ENCODE measurements at regions not wholly inside any gene's neighbourhood (a gene's known extent, or its start where the extent isn't known, plus 50 kb on each side); places are given as distances from the start of the nearest gene placed in this dataset.
"Not testable (repeated sequence)": the region's sequence is repeated elsewhere in the genome, so short reads cannot be mapped to it uniquely, and the experiment has no call there.

DNA sequence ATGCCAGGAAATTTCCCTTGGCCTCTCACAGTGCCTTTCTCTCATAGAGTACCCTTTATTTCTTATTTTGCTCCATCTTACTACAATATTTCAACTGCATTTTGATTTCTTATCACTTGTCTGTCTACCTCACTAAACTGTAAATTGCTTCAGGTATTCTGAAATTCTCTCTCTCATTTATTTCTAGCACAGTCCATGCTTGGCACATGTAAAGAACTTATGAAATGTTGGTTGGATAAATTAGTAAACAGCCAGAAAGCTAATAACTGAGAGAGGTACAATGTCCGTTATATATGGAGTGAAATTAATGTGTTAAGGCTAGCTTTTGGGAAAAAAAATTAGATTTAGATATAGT is 138.3 kb upstream of the RFC3 start:
- TF ChIP-seq, protein P1, sequence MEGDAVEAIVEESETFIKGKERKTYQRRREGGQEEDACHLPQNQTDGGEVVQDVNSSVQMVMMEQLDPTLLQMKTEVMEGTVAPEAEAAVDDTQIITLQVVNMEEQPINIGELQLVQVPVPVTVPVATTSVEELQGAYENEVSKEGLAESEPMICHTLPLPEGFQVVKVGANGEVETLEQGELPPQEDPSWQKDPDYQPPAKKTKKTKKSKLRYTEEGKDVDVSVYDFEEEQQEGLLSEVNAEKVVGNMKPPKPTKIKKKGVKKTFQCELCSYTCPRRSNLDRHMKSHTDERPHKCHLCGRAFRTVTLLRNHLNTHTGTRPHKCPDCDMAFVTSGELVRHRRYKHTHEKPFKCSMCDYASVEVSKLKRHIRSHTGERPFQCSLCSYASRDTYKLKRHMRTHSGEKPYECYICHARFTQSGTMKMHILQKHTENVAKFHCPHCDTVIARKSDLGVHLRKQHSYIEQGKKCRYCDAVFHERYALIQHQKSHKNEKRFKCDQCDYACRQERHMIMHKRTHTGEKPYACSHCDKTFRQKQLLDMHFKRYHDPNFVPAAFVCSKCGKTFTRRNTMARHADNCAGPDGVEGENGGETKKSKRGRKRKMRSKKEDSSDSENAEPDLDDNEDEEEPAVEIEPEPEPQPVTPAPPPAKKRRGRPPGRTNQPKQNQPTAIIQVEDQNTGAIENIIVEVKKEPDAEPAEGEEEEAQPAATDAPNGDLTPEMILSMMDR (conservative IDR thresholded peaks at IDR 0.05): no peak
- no peak overlapping the region for H3K27ac ChIP-seq

DNA sequence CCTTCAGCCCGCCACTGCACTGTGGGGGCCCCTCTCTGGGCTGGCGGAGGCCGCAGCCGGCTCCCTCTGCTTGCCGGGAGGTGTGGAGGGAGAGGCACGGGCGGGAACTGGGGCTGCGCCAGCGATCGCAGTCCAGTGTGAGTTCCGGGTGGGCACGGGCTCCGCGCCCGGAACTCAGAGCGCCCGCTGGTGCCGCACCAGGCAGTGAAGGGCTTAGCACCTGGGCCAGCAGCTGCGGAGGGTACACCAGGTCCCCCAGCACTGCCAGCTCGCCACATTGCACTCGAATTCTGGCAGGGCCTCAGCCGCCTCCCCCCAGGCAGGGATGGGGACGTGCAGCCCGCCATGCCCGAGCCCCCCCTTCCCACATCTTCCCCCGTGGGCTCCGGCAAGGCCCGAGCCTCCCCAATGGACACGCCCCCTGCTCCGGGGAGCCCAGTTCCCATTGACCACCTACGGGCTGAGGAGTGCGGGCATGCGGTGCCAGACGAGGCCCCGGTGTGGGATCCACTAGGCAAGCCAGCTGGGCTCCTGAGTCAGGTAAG is 135.9 kb upstream of the RFC3 start:
- H3K27ac ChIP-seq: no peak overlapping the region
- TF ChIP-seq, protein P1 (conservative IDR thresholded peaks at IDR 0.05): no peak

DNA sequence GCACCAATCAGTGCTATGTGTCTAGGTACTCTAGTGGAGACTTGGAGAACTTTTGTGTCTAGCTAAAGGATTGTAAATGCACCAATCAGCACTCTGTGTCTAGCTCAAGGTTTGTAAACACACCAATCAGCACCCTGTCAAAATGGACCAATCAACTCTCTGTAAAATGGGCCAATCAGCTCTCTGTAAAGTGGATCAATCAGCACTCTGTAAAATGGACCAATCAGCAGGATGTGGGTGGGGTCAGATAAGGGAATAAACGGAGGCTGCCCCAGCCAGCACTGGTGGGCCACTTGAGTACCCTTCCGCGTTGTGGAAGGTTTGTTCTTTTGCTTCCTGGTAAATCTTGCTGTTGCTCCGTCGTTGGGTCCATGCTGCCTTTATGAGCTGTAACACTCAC is 135.3 kb upstream of the RFC3 start:
- not testable (repeated sequence) for H3K27ac ChIP-seq

DNA sequence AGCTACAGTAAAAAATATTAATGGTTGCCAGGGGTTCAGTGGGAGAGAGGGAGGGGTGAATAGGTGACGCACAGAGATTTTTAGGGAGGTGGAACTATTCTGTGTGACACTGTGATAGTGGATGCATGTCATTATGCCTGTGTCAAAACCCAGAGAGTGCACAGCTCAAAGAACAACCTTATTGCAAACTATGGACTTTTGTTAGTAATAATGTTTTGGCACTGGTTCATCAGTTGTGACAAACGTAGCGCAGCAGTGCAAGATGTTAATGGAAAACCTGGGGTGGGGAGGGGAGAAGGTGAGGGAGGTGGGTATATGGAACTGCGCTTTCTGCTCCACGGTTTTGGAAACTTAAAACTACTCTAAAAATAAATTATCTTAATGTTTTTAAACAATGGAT is 134.6 kb upstream of the RFC3 start:
- H3K27ac ChIP-seq: no peak overlapping the region
- TF ChIP-seq, protein P1 (conservative IDR thresholded peaks at IDR 0.05): no peak

GRCh38 chr13:33684874-33685273 is 133.1 kb upstream of the RFC3 start:
- TF ChIP-seq, protein P1 (conservative IDR thresholded peaks at IDR 0.05): no peak
- no peak overlapping the region for H3K27ac ChIP-seq

DNA sequence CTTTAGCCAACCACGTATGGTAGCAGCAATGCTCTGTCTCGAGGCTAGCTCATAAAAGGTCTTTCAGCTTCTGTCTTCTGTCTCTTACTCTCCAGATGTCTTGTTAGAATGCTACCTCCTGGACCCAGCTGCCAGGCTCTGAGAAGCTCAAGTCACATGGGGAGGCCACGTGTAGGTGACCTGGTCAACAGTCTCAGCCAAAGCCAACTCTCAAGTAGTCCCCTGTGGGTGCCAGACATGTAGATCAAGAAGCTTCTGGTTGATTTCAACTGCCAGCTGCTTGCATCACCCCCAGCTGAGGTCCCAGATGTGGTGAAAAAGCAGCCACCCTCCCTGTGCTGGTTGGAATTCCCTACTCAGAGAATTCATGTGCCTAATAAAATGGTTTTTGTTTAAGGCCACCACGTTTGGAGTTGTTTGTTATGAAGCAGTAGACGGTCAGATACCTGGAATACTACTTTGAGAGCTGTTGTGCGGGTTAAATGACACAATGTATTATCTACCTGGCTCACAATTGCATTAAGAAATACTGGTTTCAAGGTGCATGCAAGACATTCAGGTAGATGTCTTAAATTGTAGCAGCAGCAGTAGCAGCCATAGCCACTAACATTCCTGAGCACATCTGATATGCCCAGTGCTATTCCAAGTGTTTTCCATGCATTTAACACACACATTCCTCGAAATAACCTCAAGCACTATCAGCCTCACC is 131.0 kb upstream of the RFC3 start:
- TF ChIP-seq, protein P1 (conservative IDR thresholded peaks at IDR 0.05): no peak
- H3K27ac ChIP-seq: no peak overlapping the region

DNA sequence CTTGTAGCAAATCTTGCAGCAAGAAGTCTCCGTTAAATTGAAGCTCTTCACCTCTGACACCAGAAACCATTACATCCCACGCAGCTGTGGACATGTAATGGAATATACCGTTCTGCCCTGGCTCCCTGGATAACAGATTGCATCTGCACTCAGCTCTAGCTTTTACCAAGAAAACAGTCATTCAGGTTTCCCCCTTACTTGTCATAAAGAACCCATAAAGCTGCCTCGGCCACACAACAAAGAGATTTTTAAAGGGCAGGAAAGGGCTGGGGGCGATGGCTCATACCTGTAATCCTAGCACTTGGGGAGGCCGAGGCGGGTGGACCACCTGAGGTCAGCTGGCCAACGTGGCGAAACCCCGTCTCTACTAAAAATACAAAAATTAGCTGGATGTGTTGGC is 127.6 kb upstream of the RFC3 start:
- TF ChIP-seq, protein P1 (conservative IDR thresholded peaks at IDR 0.05): no peak
- no peak overlapping the region for H3K27ac ChIP-seq

DNA sequence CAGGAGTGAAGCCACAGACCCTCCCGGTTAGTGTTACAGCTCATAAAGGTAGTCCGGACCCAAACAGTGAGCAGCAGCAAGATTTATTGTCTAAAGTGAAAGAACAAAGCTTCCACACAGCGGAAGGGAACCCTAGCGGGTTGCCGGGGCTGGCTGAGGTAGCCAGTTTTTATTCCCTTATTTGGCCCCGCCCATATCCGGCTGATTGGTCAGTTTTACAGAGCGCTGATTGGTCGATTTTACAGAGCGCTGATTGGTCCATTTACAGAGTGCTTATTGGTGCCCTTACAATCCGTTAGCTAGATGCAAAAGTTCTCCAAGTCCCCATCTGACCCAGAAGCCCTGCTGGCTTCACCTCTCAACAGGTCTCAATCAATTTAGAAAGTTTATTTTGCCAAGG is 126.0 kb upstream of the RFC3 start:
- H3K27ac ChIP-seq: no peak overlapping the region
- TF ChIP-seq, protein P1 (conservative IDR thresholded peaks at IDR 0.05): no peak

Measured in VCaP (cell line).